ENCODE measurements at regions not wholly inside any gene's neighbourhood (a gene's known extent, or its start where the extent isn't known, plus 50 kb on each side); places are given as distances from the start of the nearest gene placed in this dataset.

- TF ChIP-seq CTCF (conservative IDR thresholded peaks at IDR 0.05 in 1 of 2, IDR thresholded peaks at IDR 0.05 in 1 of 2; ENCODE audit: extremely low read depth in 1 of 2, insufficient read depth in 1 of 2, low read depth in 1 of 2, low read length in 2 of 2): no peak
- no peak for TF ChIP-seq EZH2 (IDR thresholded peaks at IDR 0.05; ENCODE audit: borderline replicate concordance, low read length)
Observed at GRCh38 chr11:101336858-101337257, 207.2 kb upstream of the PGR start.

All from mammary epithelial cell (primary cell).